ENCODE measurements at regions not wholly inside any gene's neighbourhood (a gene's known extent, or its start where the extent isn't known, plus 50 kb on each side); places are given as distances from the start of the nearest gene placed in this dataset.

GRCh38 chr1:65486613-65487012 lies 66.1 kb downstream of the LEPR start:
- Histone ChIP-seq H3K4me3 (ENCODE audit: low read length in 3 of 3) (no peak overlapping the region), H3K27me3 (ENCODE audit: control insufficient read depth in 3 of 3, insufficient read depth in 3 of 3, low read length in 3 of 3) (no peaks in the 10 kb centered on the region), H3K9me3 (ENCODE audit: control insufficient read depth in 3 of 3, low read length in 3 of 3) (no peaks in the 10 kb centered on the region), H3K4me1 (ENCODE audit: control insufficient read depth in 3 of 3, insufficient read depth in 3 of 3, low read length in 3 of 3) (peaks cover 0 to 2% (median 0%) of the 10 kb centered on the region in 3 donors), H3K9ac (ENCODE audit: low read depth in 1 of 3, low read length in 3 of 3) (no peak overlapping the region), H3K36me3 (ENCODE audit: control insufficient read depth in 3 of 3, insufficient read depth in 3 of 3, low read length in 3 of 3) (no peaks in the 10 kb centered on the region), H3K27ac (ENCODE audit: low read depth, low read length) (no peak overlapping the region)

- Histone ChIP-seq H3K36me3 (ENCODE audit: control insufficient read depth in 3 of 3, insufficient read depth in 3 of 3, low read length in 3 of 3) (no peaks in the 10 kb centered on the region), H3K4me3 (ENCODE audit: low read length in 3 of 3) (no peak overlapping the region)
Observed at GRCh38 chr1:65489481-65489880, 69.0 kb downstream of the LEPR start.

GRCh38 chr1:65490231-65491009 lies 70.0 kb downstream of the LEPR start:
- H3K27ac ChIP-seq (ENCODE audit: low read depth, low read length) = no peak overlapping the region
- no peaks in the 10 kb centered on the region for H3K9me3 ChIP-seq (ENCODE audit: control insufficient read depth in 3 of 3, low read length in 3 of 3)
- H3K4me1 ChIP-seq (ENCODE audit: control insufficient read depth in 3 of 3, insufficient read depth in 3 of 3, low read length in 3 of 3) = peaks cover 0 to 2% (median 0%) of the 10 kb centered on the region in 3 donors
- H3K36me3 ChIP-seq (ENCODE audit: control insufficient read depth in 3 of 3, insufficient read depth in 3 of 3, low read length in 3 of 3) = no peaks in the 10 kb centered on the region
- H3K27me3 ChIP-seq (ENCODE audit: control insufficient read depth in 3 of 3, insufficient read depth in 3 of 3, low read length in 3 of 3) = no peaks in the 10 kb centered on the region
- no peak overlapping the region for H3K4me3 ChIP-seq (ENCODE audit: low read length in 3 of 3)
- H3K9ac ChIP-seq (ENCODE audit: low read depth in 1 of 3, low read length in 3 of 3) = no peak overlapping the region

More at GRCh38 chr1:65489481-65489880, 69.0 kb downstream of the LEPR start:
- Histone ChIP-seq H3K4me1 (ENCODE audit: control insufficient read depth in 3 of 3, insufficient read depth in 3 of 3, low read length in 3 of 3) (peaks cover 0 to 2% (median 0%) of the 10 kb centered on the region in 3 donors), H3K9ac (ENCODE audit: low read depth in 1 of 3, low read length in 3 of 3) (no peak overlapping the region), H3K27ac (ENCODE audit: low read depth, low read length) (no peak overlapping the region), H3K27me3 (ENCODE audit: control insufficient read depth in 3 of 3, insufficient read depth in 3 of 3, low read length in 3 of 3) (no peaks in the 10 kb centered on the region), H3K9me3 (ENCODE audit: control insufficient read depth in 3 of 3, low read length in 3 of 3) (no peaks in the 10 kb centered on the region)

- Histone ChIP-seq H3K4me1 (ENCODE audit: control insufficient read depth in 3 of 3, insufficient read depth in 3 of 3, low read length in 3 of 3) (peaks cover 0 to 2% (median 0%) of the 10 kb centered on the region in 3 donors), H3K27me3 (ENCODE audit: control insufficient read depth in 3 of 3, insufficient read depth in 3 of 3, low read length in 3 of 3) (no peaks in the 10 kb centered on the region), H3K4me3 (ENCODE audit: low read length in 3 of 3) (no peak overlapping the region), H3K27ac (ENCODE audit: low read depth, low read length) (no peak overlapping the region), H3K9me3 (ENCODE audit: control insufficient read depth in 3 of 3, low read length in 3 of 3) (no peaks in the 10 kb centered on the region), H3K9ac (ENCODE audit: low read depth in 1 of 3, low read length in 3 of 3) (no peak overlapping the region), H3K36me3 (ENCODE audit: control insufficient read depth in 3 of 3, insufficient read depth in 3 of 3, low read length in 3 of 3) (no peaks in the 10 kb centered on the region)
Observed at GRCh38 chr1:65491472-65491871, 71.0 kb downstream of the LEPR start.

- Histone ChIP-seq H3K9ac (ENCODE audit: low read depth in 1 of 3, low read length in 3 of 3) (no peak overlapping the region), H3K9me3 (ENCODE audit: control insufficient read depth in 3 of 3, low read length in 3 of 3) (no peaks in the 10 kb centered on the region), H3K27ac (ENCODE audit: low read depth, low read length) (no peak overlapping the region), H3K4me1 (ENCODE audit: control insufficient read depth in 3 of 3, insufficient read depth in 3 of 3, low read length in 3 of 3) (peaks cover 0 to 2% (median 0%) of the 10 kb centered on the region in 3 donors), H3K4me3 (ENCODE audit: low read length in 3 of 3) (no peak overlapping the region), H3K27me3 (ENCODE audit: control insufficient read depth in 3 of 3, insufficient read depth in 3 of 3, low read length in 3 of 3) (no peaks in the 10 kb centered on the region), H3K36me3 (ENCODE audit: control insufficient read depth in 3 of 3, insufficient read depth in 3 of 3, low read length in 3 of 3) (no peaks in the 10 kb centered on the region)
Observed at GRCh38 chr1:65493802-65494201, 73.3 kb downstream of the LEPR start.

GRCh38 chr1:65494671-65495070 lies 74.2 kb downstream of the LEPR start:
- H3K9me3 ChIP-seq (ENCODE audit: control insufficient read depth in 3 of 3, low read length in 3 of 3) = no peaks in the 10 kb centered on the region
- no peak overlapping the region for H3K9ac ChIP-seq (ENCODE audit: low read depth in 1 of 3, low read length in 3 of 3)
- H3K36me3 ChIP-seq (ENCODE audit: control insufficient read depth in 3 of 3, insufficient read depth in 3 of 3, low read length in 3 of 3) = no peaks in the 10 kb centered on the region
- H3K4me3 ChIP-seq (ENCODE audit: low read length in 3 of 3) = no peak overlapping the region
- peaks cover 0 to 2% (median 0%) of the 10 kb centered on the region in 3 donors for H3K4me1 ChIP-seq (ENCODE audit: control insufficient read depth in 3 of 3, insufficient read depth in 3 of 3, low read length in 3 of 3)
- H3K27me3 ChIP-seq (ENCODE audit: control insufficient read depth in 3 of 3, insufficient read depth in 3 of 3, low read length in 3 of 3) = no peaks in the 10 kb centered on the region
- H3K27ac ChIP-seq (ENCODE audit: low read depth, low read length) = no peak overlapping the region

GRCh38 chr1:65495137-65495536 lies 74.7 kb downstream of the LEPR start:
- H3K4me3 ChIP-seq (ENCODE audit: low read length in 3 of 3) = no peak overlapping the region
- no peaks in the 10 kb centered on the region for H3K36me3 ChIP-seq (ENCODE audit: control insufficient read depth in 3 of 3, insufficient read depth in 3 of 3, low read length in 3 of 3)
- H3K9me3 ChIP-seq (ENCODE audit: control insufficient read depth in 3 of 3, low read length in 3 of 3) = no peaks in the 10 kb centered on the region
- peaks cover 0 to 2% (median 0%) of the 10 kb centered on the region in 3 donors for H3K4me1 ChIP-seq (ENCODE audit: control insufficient read depth in 3 of 3, insufficient read depth in 3 of 3, low read length in 3 of 3)
- H3K27me3 ChIP-seq (ENCODE audit: control insufficient read depth in 3 of 3, insufficient read depth in 3 of 3, low read length in 3 of 3) = no peaks in the 10 kb centered on the region
- H3K9ac ChIP-seq (ENCODE audit: low read depth in 1 of 3, low read length in 3 of 3) = no peak overlapping the region
- no peak overlapping the region for H3K27ac ChIP-seq (ENCODE audit: low read depth, low read length)

- no peaks in the 10 kb centered on the region for H3K4me1 ChIP-seq (ENCODE audit: control insufficient read depth in 3 of 3, insufficient read depth in 3 of 3, low read length in 3 of 3)
Observed at GRCh38 chr1:65497256-65497830, 76.9 kb downstream of the LEPR start.

GRCh38 chr1:65503427-65503826 lies 83.0 kb downstream of the LEPR start:
- H3K9ac ChIP-seq (ENCODE audit: low read depth in 1 of 3, low read length in 3 of 3) = no peak overlapping the region
- no peak overlapping the region for H3K4me3 ChIP-seq (ENCODE audit: low read length in 3 of 3)
- H3K27me3 ChIP-seq (ENCODE audit: control insufficient read depth in 3 of 3, insufficient read depth in 3 of 3, low read length in 3 of 3) = no peaks in the 10 kb centered on the region
- no peaks in the 10 kb centered on the region for H3K36me3 ChIP-seq (ENCODE audit: control insufficient read depth in 3 of 3, insufficient read depth in 3 of 3, low read length in 3 of 3)
- no peaks in the 10 kb centered on the region for H3K9me3 ChIP-seq (ENCODE audit: control insufficient read depth in 3 of 3, low read length in 3 of 3)
- H3K4me1 ChIP-seq (ENCODE audit: control insufficient read depth in 3 of 3, insufficient read depth in 3 of 3, low read length in 3 of 3) = no peaks in the 10 kb centered on the region
- H3K27ac ChIP-seq (ENCODE audit: low read depth, low read length) = no peak overlapping the region

More at GRCh38 chr1:65497256-65497830, 76.9 kb downstream of the LEPR start:
- Histone ChIP-seq H3K4me3 (ENCODE audit: low read length in 3 of 3) (no peak overlapping the region), H3K9ac (ENCODE audit: low read depth in 1 of 3, low read length in 3 of 3) (no peak overlapping the region), H3K27me3 (ENCODE audit: control insufficient read depth in 3 of 3, insufficient read depth in 3 of 3, low read length in 3 of 3) (no peaks in the 10 kb centered on the region), H3K27ac (ENCODE audit: low read depth, low read length) (no peak overlapping the region), H3K9me3 (ENCODE audit: control insufficient read depth in 3 of 3, low read length in 3 of 3) (no peaks in the 10 kb centered on the region), H3K36me3 (ENCODE audit: control insufficient read depth in 3 of 3, insufficient read depth in 3 of 3, low read length in 3 of 3) (no peaks in the 10 kb centered on the region)

- Histone ChIP-seq H3K27ac (ENCODE audit: low read depth, low read length) (no peak overlapping the region), H3K4me1 (ENCODE audit: control insufficient read depth in 3 of 3, insufficient read depth in 3 of 3, low read length in 3 of 3) (no peaks in the 10 kb centered on the region), H3K27me3 (ENCODE audit: control insufficient read depth in 3 of 3, insufficient read depth in 3 of 3, low read length in 3 of 3) (no peaks in the 10 kb centered on the region), H3K9me3 (ENCODE audit: control insufficient read depth in 3 of 3, low read length in 3 of 3) (no peaks in the 10 kb centered on the region), H3K4me3 (ENCODE audit: low read length in 3 of 3) (no peak overlapping the region), H3K9ac (ENCODE audit: low read depth in 1 of 3, low read length in 3 of 3) (no peak overlapping the region), H3K36me3 (ENCODE audit: control insufficient read depth in 3 of 3, insufficient read depth in 3 of 3, low read length in 3 of 3) (no peaks in the 10 kb centered on the region)
Observed at GRCh38 chr1:65504263-65504662, 83.8 kb downstream of the LEPR start.
